ENCODE measurements at regions not wholly inside any gene's neighbourhood (a gene's known extent, or its start where the extent isn't known, plus 50 kb on each side); places are given as distances from the start of the nearest gene placed in this dataset.

- no peak for DNase-seq (ENCODE audit: low read depth)
- TF ChIP-seq CTCF (conservative IDR thresholded peaks at IDR 0.05; ENCODE audit: control insufficient read depth, insufficient read depth, low read depth, low read length) = no peak
- no peak overlapping the region for H3K4me3 ChIP-seq (ENCODE audit: control insufficient read depth, low read depth, low read length)
These were observed 81.5 kb upstream of the C9orf72 start for GRCh38 chr9:27654629-27655285.

- no peak for DNase-seq (ENCODE audit: low read depth)
- no peak overlapping the region for H3K4me3 ChIP-seq (ENCODE audit: control insufficient read depth, low read depth, low read length)
- no peak for TF ChIP-seq CTCF (conservative IDR thresholded peaks at IDR 0.05; ENCODE audit: control insufficient read depth, insufficient read depth, low read depth, low read length)
These were observed 82.2 kb upstream of the C9orf72 start for GRCh38 chr9:27655441-27655840.

GRCh38 chr9:27659001-27659400 lies 85.7 kb upstream of the C9orf72 start:
- no peak for DNase-seq (ENCODE audit: low read depth)
- TF ChIP-seq CTCF (conservative IDR thresholded peaks at IDR 0.05; ENCODE audit: control insufficient read depth, insufficient read depth, low read depth, low read length) = no peak
- H3K4me3 ChIP-seq (ENCODE audit: control insufficient read depth, low read depth, low read length) = no peak overlapping the region

GRCh38 chr9:27659571-27659970 lies 86.3 kb upstream of the C9orf72 start:
- H3K4me3 ChIP-seq (ENCODE audit: control insufficient read depth, low read depth, low read length) = no peak overlapping the region
- no peak for TF ChIP-seq CTCF (conservative IDR thresholded peaks at IDR 0.05; ENCODE audit: control insufficient read depth, insufficient read depth, low read depth, low read length)
- no peak for DNase-seq (ENCODE audit: low read depth)

- TF ChIP-seq CTCF (conservative IDR thresholded peaks at IDR 0.05; ENCODE audit: control insufficient read depth, insufficient read depth, low read depth, low read length) = no peak
- DNase-seq (ENCODE audit: low read depth) = no peak
- no peak overlapping the region for H3K4me3 ChIP-seq (ENCODE audit: control insufficient read depth, low read depth, low read length)
These were observed 86.9 kb upstream of the C9orf72 start for GRCh38 chr9:27660148-27660547.

GRCh38 chr9:27663526-27663925 lies 90.2 kb upstream of the C9orf72 start:
- DNase-seq (ENCODE audit: low read depth) = no peak
- no peak for TF ChIP-seq CTCF (conservative IDR thresholded peaks at IDR 0.05; ENCODE audit: control insufficient read depth, insufficient read depth, low read depth, low read length)
- H3K4me3 ChIP-seq (ENCODE audit: control insufficient read depth, low read depth, low read length) = no peak overlapping the region
